ENCODE measurements at regions not wholly inside any gene's neighbourhood (a gene's known extent, or its start where the extent isn't known, plus 50 kb on each side); places are given as distances from the start of the nearest gene placed in this dataset.
"Not testable (repeated sequence)": the region's sequence is repeated elsewhere in the genome, so short reads cannot be mapped to it uniquely, and the experiment has no call there.

DNA sequence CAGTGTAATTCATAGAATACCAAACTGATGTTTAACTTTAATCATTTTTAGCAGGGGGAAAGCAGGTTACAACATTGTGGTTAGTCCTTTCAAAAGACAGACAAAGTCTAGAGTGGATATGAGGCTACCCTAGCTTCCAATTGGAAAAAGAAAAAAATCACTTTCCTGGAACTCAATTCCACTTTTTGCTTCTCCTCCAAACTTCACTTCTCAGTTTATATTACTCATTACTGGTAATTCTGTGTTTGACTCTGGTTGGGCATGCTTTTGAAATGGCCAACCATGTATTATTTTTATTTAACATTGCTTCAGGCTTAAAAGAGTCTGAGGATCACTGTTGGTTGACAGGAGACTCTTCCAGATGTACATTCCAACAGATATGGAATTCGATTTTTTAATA, 84.8 kb downstream of the RAP2B start:
- DNase-seq: no peak
- H3K9me3 ChIP-seq: no peaks in the 10 kb centered on the region
- no peaks in the 10 kb centered on the region for H3K4me1 Mint-ChIP-seq (ENCODE audit: low read depth, unreplicated experiment)
- H3K4me3 ChIP-seq (ENCODE audit: low read depth, low read length): no peak overlapping the region
- H3K27me3 Mint-ChIP-seq (ENCODE audit: insufficient read depth, unreplicated experiment): no peaks in the 10 kb centered on the region
- H3K27me3 ChIP-seq (replicated peaks; ENCODE audit: control insufficient read depth, insufficient read depth, low read length): no peaks in the 10 kb centered on the region
- no peaks in the 10 kb centered on the region for H3K36me3 Mint-ChIP-seq (ENCODE audit: insufficient read depth, unreplicated experiment)
- no TSS peak for BruUV-seq (replicated peaks)
- H3K9me3 Mint-ChIP-seq (ENCODE audit: unreplicated experiment): peaks cover 17% of the 10 kb centered on the region
- ChIA-PET POLR2A (interaction anchor here (0.7 kb wide), 1 partner anchor 104 kb away, joined by 3 read pairs; no protein-coding TSS in a partner anchor), CTCF (no interaction called here)
- no peak overlapping the region for H3K4me3 Mint-ChIP-seq (ENCODE audit: unreplicated experiment)
- TF ChIP-seq, protein P1, sequence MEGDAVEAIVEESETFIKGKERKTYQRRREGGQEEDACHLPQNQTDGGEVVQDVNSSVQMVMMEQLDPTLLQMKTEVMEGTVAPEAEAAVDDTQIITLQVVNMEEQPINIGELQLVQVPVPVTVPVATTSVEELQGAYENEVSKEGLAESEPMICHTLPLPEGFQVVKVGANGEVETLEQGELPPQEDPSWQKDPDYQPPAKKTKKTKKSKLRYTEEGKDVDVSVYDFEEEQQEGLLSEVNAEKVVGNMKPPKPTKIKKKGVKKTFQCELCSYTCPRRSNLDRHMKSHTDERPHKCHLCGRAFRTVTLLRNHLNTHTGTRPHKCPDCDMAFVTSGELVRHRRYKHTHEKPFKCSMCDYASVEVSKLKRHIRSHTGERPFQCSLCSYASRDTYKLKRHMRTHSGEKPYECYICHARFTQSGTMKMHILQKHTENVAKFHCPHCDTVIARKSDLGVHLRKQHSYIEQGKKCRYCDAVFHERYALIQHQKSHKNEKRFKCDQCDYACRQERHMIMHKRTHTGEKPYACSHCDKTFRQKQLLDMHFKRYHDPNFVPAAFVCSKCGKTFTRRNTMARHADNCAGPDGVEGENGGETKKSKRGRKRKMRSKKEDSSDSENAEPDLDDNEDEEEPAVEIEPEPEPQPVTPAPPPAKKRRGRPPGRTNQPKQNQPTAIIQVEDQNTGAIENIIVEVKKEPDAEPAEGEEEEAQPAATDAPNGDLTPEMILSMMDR (IDR thresholded peaks at IDR 0.05; ENCODE audit: insufficient read depth in 1 of 2, low read depth in 1 of 2, low read length in 1 of 2, severe bottlenecking in 1 of 2, unreplicated experiment in 1 of 2): no peak
- H3K4me1 ChIP-seq: no peaks in the 10 kb centered on the region
- no peaks in the 10 kb centered on the region for H3K36me3 ChIP-seq (ENCODE audit: control insufficient read depth, insufficient read depth, low read length)
- H3K27ac Mint-ChIP-seq (ENCODE audit: unreplicated experiment): no peak overlapping the region
- intact Hi-C loops (cut with micrococcal nuclease; ENCODE audit: unreplicated experiment): no loop called here

DNA sequence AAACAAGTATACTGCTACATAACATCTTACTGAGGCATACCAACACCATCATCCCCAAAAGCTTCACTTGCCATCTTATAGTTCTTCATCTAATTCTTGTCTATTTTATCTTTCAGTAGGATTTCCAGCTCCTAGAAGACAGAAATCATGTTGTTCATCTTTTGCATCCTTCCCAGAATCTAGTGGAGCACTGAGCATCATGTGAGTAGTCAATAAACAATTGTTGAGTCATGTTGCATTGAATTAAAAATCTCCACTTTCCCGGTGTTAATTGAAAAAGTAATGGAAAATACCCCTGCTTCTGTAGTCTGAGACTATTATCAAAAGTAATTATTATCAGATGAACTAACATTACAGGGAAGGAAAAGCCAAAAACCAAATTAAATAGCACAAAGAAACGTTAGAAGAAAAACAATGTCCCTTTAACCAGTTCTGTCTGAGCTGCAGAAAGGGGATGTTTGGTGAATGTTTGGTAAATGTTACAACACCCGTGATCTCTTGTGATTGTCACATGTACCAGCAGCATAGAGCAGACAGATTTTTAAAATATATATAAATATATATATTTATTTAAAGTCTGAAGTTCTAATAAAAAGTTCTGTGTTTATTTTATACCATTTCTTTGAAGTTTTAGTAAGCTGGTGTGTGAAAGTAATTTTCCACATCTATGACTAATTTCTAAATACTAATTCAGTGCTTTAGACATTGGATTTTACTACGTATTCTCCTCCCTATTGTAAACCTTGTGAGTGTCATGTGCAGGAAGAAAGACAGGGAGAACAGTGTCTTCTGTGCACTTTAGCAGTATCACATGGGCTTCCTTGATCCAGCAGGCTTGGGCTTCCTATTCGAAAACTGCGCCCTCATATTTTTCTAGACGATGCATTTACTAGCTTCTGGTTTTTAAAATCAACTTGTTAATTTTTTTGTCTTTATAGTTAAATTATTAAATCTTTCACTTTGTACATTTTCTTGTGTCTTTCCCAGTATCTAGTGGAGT, 85.6 kb downstream of the RAP2B start:
- no TSS peak for BruUV-seq (replicated peaks)
- DNase-seq: no peak
- TF ChIP-seq, protein P1 (IDR thresholded peaks at IDR 0.05; ENCODE audit: insufficient read depth in 1 of 2, low read depth in 1 of 2, low read length in 1 of 2, severe bottlenecking in 1 of 2, unreplicated experiment in 1 of 2): no peak
- no peaks in the 10 kb centered on the region for H3K27me3 ChIP-seq (replicated peaks; ENCODE audit: control insufficient read depth, insufficient read depth, low read length)
- peaks cover 11% of the 10 kb centered on the region for H3K9me3 Mint-ChIP-seq (ENCODE audit: unreplicated experiment)
- no peaks in the 10 kb centered on the region for H3K36me3 Mint-ChIP-seq (ENCODE audit: insufficient read depth, unreplicated experiment)
- intact Hi-C loops (cut with micrococcal nuclease; ENCODE audit: unreplicated experiment): no loop called here
- H3K4me1 ChIP-seq: no peaks in the 10 kb centered on the region
- H3K4me1 Mint-ChIP-seq (ENCODE audit: low read depth, unreplicated experiment): no peaks in the 10 kb centered on the region
- H3K9me3 ChIP-seq: no peaks in the 10 kb centered on the region
- H3K4me3 Mint-ChIP-seq (ENCODE audit: unreplicated experiment): no peak overlapping the region
- H3K27ac Mint-ChIP-seq (ENCODE audit: unreplicated experiment): no peak overlapping the region
- ChIA-PET CTCF (no interaction called here), POLR2A (no interaction called here)
- no peak overlapping the region for H3K4me3 ChIP-seq (ENCODE audit: low read depth, low read length)
- no peaks in the 10 kb centered on the region for H3K36me3 ChIP-seq (ENCODE audit: control insufficient read depth, insufficient read depth, low read length)
- no peaks in the 10 kb centered on the region for H3K27me3 Mint-ChIP-seq (ENCODE audit: insufficient read depth, unreplicated experiment)

DNA sequence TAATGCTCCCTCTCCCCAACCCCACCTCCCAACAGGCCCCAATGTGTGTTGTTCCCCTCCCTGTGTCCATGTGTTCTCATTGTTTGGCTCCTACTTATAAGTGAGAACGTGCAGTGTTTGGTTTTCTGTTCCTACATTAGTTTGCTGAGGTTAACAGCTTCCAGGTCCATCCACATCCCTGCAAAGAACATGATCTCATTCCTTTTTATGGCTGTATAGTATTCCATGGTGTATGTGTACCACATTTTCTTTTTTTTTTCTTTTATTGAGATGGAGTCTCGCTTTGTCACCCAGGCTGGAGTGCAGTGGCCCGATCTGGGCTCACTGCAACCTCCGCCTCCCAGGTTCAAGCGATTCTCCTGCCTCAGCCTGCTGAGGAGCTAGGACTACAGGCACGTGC, 86.8 kb downstream of the RAP2B start:
- DNase-seq; CTCF ChIA-PET; H3K4me1 Mint-ChIP-seq (ENCODE audit: low read depth, unreplicated experiment); H3K36me3 ChIP-seq (ENCODE audit: control insufficient read depth, insufficient read depth, low read length); H3K4me1 ChIP-seq; POLR2A ChIA-PET; H3K9me3 Mint-ChIP-seq (ENCODE audit: unreplicated experiment); BruUV-seq (replicated peaks); intact Hi-C loops (cut with micrococcal nuclease; ENCODE audit: unreplicated experiment); H3K4me3 Mint-ChIP-seq (ENCODE audit: unreplicated experiment); H3K27ac Mint-ChIP-seq (ENCODE audit: unreplicated experiment); H3K9me3 ChIP-seq; H3K27me3 ChIP-seq (replicated peaks; ENCODE audit: control insufficient read depth, insufficient read depth, low read length); H3K27me3 Mint-ChIP-seq (ENCODE audit: insufficient read depth, unreplicated experiment); H3K36me3 Mint-ChIP-seq (ENCODE audit: insufficient read depth, unreplicated experiment); H3K4me3 ChIP-seq (ENCODE audit: low read depth, low read length): not testable (repeated sequence)

All from Caco-2 (cell line).